ENCODE measurements at regions not wholly inside any gene's neighbourhood (a gene's known extent, or its start where the extent isn't known, plus 50 kb on each side); places are given as distances from the start of the nearest gene placed in this dataset.

GRCh38 chr18:38930881-38931753 is 1365.5 kb upstream of the CELF4 start:
- DNase-seq (ENCODE audit: low spot score): no peak

- DNase-seq (ENCODE audit: low spot score): no peak
These were observed 1357.9 kb upstream of the CELF4 start for GRCh38 chr18:38923540-38923939.

GRCh38 chr18:38923126-38923525 is 1357.5 kb upstream of the CELF4 start:
- no peak for DNase-seq (ENCODE audit: low spot score)

- DNase-seq (ENCODE audit: low spot score): no peak
These were observed 1344.4 kb upstream of the CELF4 start for GRCh38 chr18:38909972-38910371.

- no peak for DNase-seq (ENCODE audit: low spot score)
These were observed 1337.2 kb upstream of the CELF4 start for GRCh38 chr18:38902796-38903195.

- no peak for DNase-seq (ENCODE audit: low spot score)
These were observed 1334.8 kb upstream of the CELF4 start for GRCh38 chr18:38900445-38900844.

- no peak for DNase-seq (ENCODE audit: low spot score)
These were observed 1334.4 kb upstream of the CELF4 start for GRCh38 chr18:38900031-38900430.

GRCh38 chr18:38899252-38899651 is 1333.7 kb upstream of the CELF4 start:
- DNase-seq (ENCODE audit: low spot score): no peak

- no peak for DNase-seq (ENCODE audit: low spot score)
These were observed 1332.6 kb upstream of the CELF4 start for GRCh38 chr18:38898167-38898566.

- DNase-seq (ENCODE audit: low spot score): no peak
These were observed 1330.0 kb upstream of the CELF4 start for GRCh38 chr18:38895560-38895959.

GRCh38 chr18:38887671-38888020 is 1322.0 kb upstream of the CELF4 start:
- DNase-seq (ENCODE audit: low spot score): no peak

- DNase-seq (ENCODE audit: low spot score): no peak
These were observed 1321.5 kb upstream of the CELF4 start for GRCh38 chr18:38886861-38887670.

GRCh38 chr18:38886235-38886634 is 1320.6 kb upstream of the CELF4 start:
- no peak for DNase-seq (ENCODE audit: low spot score)

GRCh38 chr18:38884050-38884449 is 1318.5 kb upstream of the CELF4 start:
- no peak for DNase-seq (ENCODE audit: low spot score)

GRCh38 chr18:38883111-38883510 is 1317.5 kb upstream of the CELF4 start:
- no peak for DNase-seq (ENCODE audit: low spot score)

GRCh38 chr18:38879871-38880270 is 1314.3 kb upstream of the CELF4 start:
- no peak for DNase-seq (ENCODE audit: low spot score)

- DNase-seq (ENCODE audit: low spot score): no peak
These were observed 1306.7 kb upstream of the CELF4 start for GRCh38 chr18:38872342-38872741.

- no peak for DNase-seq (ENCODE audit: low spot score)
These were observed 1303.2 kb upstream of the CELF4 start for GRCh38 chr18:38868757-38869156.

- DNase-seq (ENCODE audit: low spot score): no peak
These were observed 1302.1 kb upstream of the CELF4 start for GRCh38 chr18:38867680-38868079.

GRCh38 chr18:38851526-38851925 is 1285.9 kb upstream of the CELF4 start:
- no peak for DNase-seq (ENCODE audit: low spot score)

GRCh38 chr18:38847326-38847725 is 1281.7 kb upstream of the CELF4 start:
- DNase-seq (ENCODE audit: low spot score): no peak

- no peak for DNase-seq (ENCODE audit: low spot score)
These were observed 1277.7 kb upstream of the CELF4 start for GRCh38 chr18:38843291-38843690.

- DNase-seq (ENCODE audit: low spot score): no peak
These were observed 1260.6 kb upstream of the CELF4 start for GRCh38 chr18:38826247-38826646.
